Calu3 (cell line): ENCODE measurements at regions not wholly inside any gene's neighbourhood (a gene's known extent, or its start where the extent isn't known, plus 50 kb on each side); places are given as distances from the start of the nearest gene placed in this dataset.
"Not testable (repeated sequence)": the region's sequence is repeated elsewhere in the genome, so short reads cannot be mapped to it uniquely, and the experiment has no call there.

Experiments
- BruUV-seq: library from RNA; stranded (reverse); fragments of 400-500 nt; replicated peaks from 2 replicates; lab custom pipeline; 2021; lab: Mats Ljungman, UMichigan
- CTCF ChIA-PET: fragments of 300-600 bp; sonication (Branson Sonifier 250); formaldehyde crosslinking; loops from one replicate; lab custom pipeline; 2022; ENCODE audit warnings: antibody characterized with exemption; lab: Charles Lee
- DNase-seq: peaks from one replicate; pipeline ENCODE4 v3.0.0; 2022
- H3K27ac Mint-ChIP-seq: one replicate; pipeline ENCODE4 v1.8.0; 2022; ENCODE audit warnings: mixed read lengths; ENCODE audit not compliant: unreplicated experiment
- H3K27me3 Mint-ChIP-seq: one replicate; pipeline ENCODE4 v1.8.0; 2022; ENCODE audit warnings: mixed read lengths; ENCODE audit not compliant: unreplicated experiment
- H3K36me3 Mint-ChIP-seq: one replicate; pipeline ENCODE4 v1.8.0; 2022; ENCODE audit warnings: mild to moderate bottlenecking, moderate library complexity, mixed read lengths; ENCODE audit not compliant: insufficient read depth, unreplicated experiment
- H3K4me1 Mint-ChIP-seq: one replicate; pipeline ENCODE4 v1.8.0; 2022; ENCODE audit warnings: mild to moderate bottlenecking, low read depth, mixed read lengths; ENCODE audit not compliant: unreplicated experiment
- H3K4me3 Mint-ChIP-seq: one replicate; pipeline ENCODE4 v1.8.0; 2022; ENCODE audit warnings: mild to moderate bottlenecking, low read depth, moderate library complexity, mixed read lengths; ENCODE audit not compliant: unreplicated experiment
- H3K9me3 Mint-ChIP-seq: one replicate; pipeline ENCODE4 v1.8.0; 2022; ENCODE audit warnings: low read depth, mixed read lengths; ENCODE audit not compliant: unreplicated experiment
- CTCF ChIP-seq: fragments of 200-600 bp; IDR thresholded peaks from one replicate; pipeline ENCODE4 v1.8.0; 2022; ENCODE audit warnings: antibody characterized with exemption; ENCODE audit not compliant: unreplicated experiment
- intact Hi-C: fragments of 100-400 bp; cut with micrococcal nuclease; formaldehyde crosslinking; loops from one replicate; pipeline ENCODE4 v1.10.0; 2022; ENCODE audit not compliant: unreplicated experiment

- Mint-ChIP-seq H3K4me3 (no peak overlapping the region), H3K4me1 (no peaks in the 10 kb centered on the region), H3K9me3 (peaks cover 15% of the 10 kb centered on the region), H3K36me3 (no peaks in the 10 kb centered on the region), H3K27me3 (no peaks in the 10 kb centered on the region), H3K27ac (no peak overlapping the region)
- no peak for TF ChIP-seq CTCF
- no peak for DNase-seq
- no TSS peak for BruUV-seq
- intact Hi-C loops: no loop called here
- CTCF ChIA-PET: no interaction called here
These were observed 961.8 kb upstream of the CELF2 start for GRCh38 chr10:10055656-10056442.

GRCh38 chr10:10056961-10057360 lies 960.7 kb upstream of the CELF2 start:
- no peak for DNase-seq
- Mint-ChIP-seq H3K9me3 (peaks cover 15% of the 10 kb centered on the region), H3K4me1 (no peaks in the 10 kb centered on the region), H3K36me3 (no peaks in the 10 kb centered on the region), H3K4me3 (no peak overlapping the region), H3K27ac (no peak overlapping the region), H3K27me3 (no peaks in the 10 kb centered on the region)
- BruUV-seq: no TSS peak
- intact Hi-C loops: no loop called here
- no peak for TF ChIP-seq CTCF
- CTCF ChIA-PET: no interaction called here

- Mint-ChIP-seq H3K4me1 (no peaks in the 10 kb centered on the region), H3K4me3 (no peak overlapping the region), H3K9me3 (peaks cover 10% of the 10 kb centered on the region), H3K27ac (no peak overlapping the region), H3K27me3 (no peaks in the 10 kb centered on the region), H3K36me3 (no peaks in the 10 kb centered on the region)
- intact Hi-C loops: no loop called here
- DNase-seq: no peak
- TF ChIP-seq CTCF: no peak
- BruUV-seq: no TSS peak
- CTCF ChIA-PET: no interaction called here
These were observed 950.0 kb upstream of the CELF2 start for GRCh38 chr10:10067644-10068043.

GRCh38 chr10:10074847-10075246 lies 942.8 kb upstream of the CELF2 start:
- H3K36me3 Mint-ChIP-seq, CTCF ChIA-PET: not testable (repeated sequence)

GRCh38 chr10:10078446-10078845 lies 939.2 kb upstream of the CELF2 start:
- no peaks in the 10 kb centered on the region for H3K36me3 Mint-ChIP-seq
- BruUV-seq: no TSS peak
- H3K4me3 Mint-ChIP-seq: no peak overlapping the region
- CTCF ChIA-PET: no interaction called here
- no peak overlapping the region for H3K27ac Mint-ChIP-seq
- no peaks in the 10 kb centered on the region for H3K4me1 Mint-ChIP-seq
- intact Hi-C loops: no loop called here
- no peak for DNase-seq
- peaks cover 14% of the 10 kb centered on the region for H3K9me3 Mint-ChIP-seq
- H3K27me3 Mint-ChIP-seq: no peaks in the 10 kb centered on the region
- no peak for TF ChIP-seq CTCF

More at GRCh38 chr10:10074847-10075246, 942.8 kb upstream of the CELF2 start:
- BruUV-seq, H3K27ac Mint-ChIP-seq, DNase-seq, H3K27me3 Mint-ChIP-seq, H3K4me3 Mint-ChIP-seq, H3K4me1 Mint-ChIP-seq, intact Hi-C loops, H3K9me3 Mint-ChIP-seq: not testable (repeated sequence)
